K562 (cell line): ENCODE measurements at regions not wholly inside any gene's neighbourhood (a gene's known extent, or its start where the extent isn't known, plus 50 kb on each side); places are given as distances from the start of the nearest gene placed in this dataset.

Experiments
- ARID3B ChIP-seq: fragments of 250-450 bp; sonication (Bioruptor Pico); IDR thresholded peaks from 2 replicates; pipeline ENCODE4 v1.4.0; 2020; ENCODE audit warnings: borderline replicate concordance
- CBX2 ChIP-seq: fragments of 200-600 bp; sonication (generic); IDR thresholded peaks from one replicate; pipeline ENCODE4 v1.6.1; 2012; ENCODE audit warnings: mild to moderate bottlenecking, low read length, inconsistent platforms; ENCODE audit not compliant: insufficient read depth, poor library complexity, severe bottlenecking
- CBX3 ChIP-seq, 2 experiments: IDR thresholded peaks; 1 replicate in 1 of 2; 2 replicates in 1 of 2; pipeline ENCODE4 v1.6.1; 2012; ENCODE audit warnings: inconsistent platforms in 2 of 2, low read length in 2 of 2, borderline replicate concordance in 1 of 2, control low read depth in 1 of 2
- HLTF ChIP-seq: fragments of 450-650 bp; IDR thresholded peaks from 2 replicates; pipeline ENCODE4 v1.6.1; 2016
- IRF2 ChIP-seq: sonication (generic); formaldehyde crosslinking; IDR thresholded peaks from 2 replicates; pipeline ENCODE4 v1.8.1; 2022; ENCODE audit warnings: mild to moderate bottlenecking, missing genetic modification reagents
- KLF1 ChIP-seq: fragments of 450-650 bp; IDR thresholded peaks from 2 replicates; pipeline ENCODE4 v1.6.1; 2016; ENCODE audit warnings: missing genetic modification characterization, missing compliant biosample characterization
- MBD1 ChIP-seq: fragments of 250-450 bp; sonication (Bioruptor Pico); IDR thresholded peaks from 2 replicates; pipeline ENCODE4 v1.8.0; 2022; ENCODE audit warnings: inconsistent platforms
- PHB2 ChIP-seq: fragments of 450-650 bp; IDR thresholded peaks from 2 replicates; pipeline ENCODE4 v1.6.1; 2017; ENCODE audit warnings: low read depth
- POU5F1 ChIP-seq: fragments of 150-350 bp; IDR thresholded peaks from 2 replicates; pipeline ENCODE4 v1.6.1; 2014; ENCODE audit warnings: borderline replicate concordance, low read length, low read depth, mild to moderate bottlenecking; ENCODE audit not compliant: partially characterized antibody
- SNRNP70 ChIP-seq: fragments of 200-400 bp; formaldehyde crosslinking; optimal IDR thresholded peaks from 2 replicates; pipeline ENCODE3; 2017; ENCODE audit warnings: low read depth, low read length
- TAF1 ChIP-seq: IDR thresholded peaks from 2 replicates; pipeline ENCODE4 v1.6.1; 2011; ENCODE audit warnings: mild to moderate bottlenecking, low read length, moderate library complexity; ENCODE audit not compliant: insufficient read depth, control insufficient read depth, severe bottlenecking; ENCODE audit errors: extremely low read depth
- TAF9B ChIP-seq: fragments of 450-650 bp; IDR thresholded peaks from 2 replicates; pipeline ENCODE4 v1.6.1; 2018; ENCODE audit warnings: mild to moderate bottlenecking; ENCODE audit not compliant: partially characterized antibody
- ZKSCAN3 ChIP-seq: fragments of 250-450 bp; sonication (Bioruptor Pico); IDR thresholded peaks from 2 replicates; pipeline ENCODE4 v1.4.0; 2020
- ZKSCAN8 ChIP-seq: fragments of 200-800 bp; sonication (Bioruptor generic); IDR thresholded peaks from 2 replicates; pipeline ENCODE4 v1.6.1; 2016; ENCODE audit warnings: missing genetic modification characterization, missing compliant biosample characterization
- ZNF644 ChIP-seq: fragments of 200-800 bp; sonication (Bioruptor generic); IDR thresholded peaks from 2 replicates; pipeline ENCODE4 v1.6.1; 2016; ENCODE audit warnings: low read depth, missing genetic modification characterization, missing compliant biosample characterization
- ZNF830 ChIP-seq: fragments of 250-450 bp; sonication (Bioruptor Pico); IDR thresholded peaks from 2 replicates; pipeline ENCODE4 v1.5.0; 2021; ENCODE audit warnings: mild to moderate bottlenecking
- TF ChIP-seq, protein P1 (sequence below): fragments of 450-650 bp; formaldehyde crosslinking; conservative IDR thresholded peaks from 2 replicates; pipeline ENCODE4 v1.4.0; 2022; ENCODE audit warnings: mild to moderate bottlenecking, missing genetic modification characterization
- TF ChIP-seq, protein P2 (sequence below): sonication (generic); formaldehyde crosslinking; IDR thresholded peaks from 2 replicates; pipeline ENCODE4 v1.4.0; 2020; ENCODE audit warnings: mild to moderate bottlenecking, missing genetic modification reagents
- TF ChIP-seq, protein P3 (sequence below): sonication (generic); formaldehyde crosslinking; IDR thresholded peaks from 2 replicates; pipeline ENCODE4 v1.8.1; 2023; ENCODE audit warnings: mild to moderate bottlenecking, missing genetic modification reagents, moderate library complexity

GRCh38 chr19:28606269-28607032 is 606.5 kb downstream of the UQCRFS1 start (continued):
- peak; percentile 49 for TF ChIP-seq ZNF644
- TF ChIP-seq, protein P1, sequence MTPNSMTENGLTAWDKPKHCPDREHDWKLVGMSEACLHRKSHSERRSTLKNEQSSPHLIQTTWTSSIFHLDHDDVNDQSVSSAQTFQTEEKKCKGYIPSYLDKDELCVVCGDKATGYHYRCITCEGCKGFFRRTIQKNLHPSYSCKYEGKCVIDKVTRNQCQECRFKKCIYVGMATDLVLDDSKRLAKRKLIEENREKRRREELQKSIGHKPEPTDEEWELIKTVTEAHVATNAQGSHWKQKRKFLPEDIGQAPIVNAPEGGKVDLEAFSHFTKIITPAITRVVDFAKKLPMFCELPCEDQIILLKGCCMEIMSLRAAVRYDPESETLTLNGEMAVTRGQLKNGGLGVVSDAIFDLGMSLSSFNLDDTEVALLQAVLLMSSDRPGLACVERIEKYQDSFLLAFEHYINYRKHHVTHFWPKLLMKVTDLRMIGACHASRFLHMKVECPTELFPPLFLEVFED (CRISPR knock-in tag), result no peak
- TF ChIP-seq HLTF, result no peak
- peak; percentile 75 for TF ChIP-seq TAF1
- no peak for TF ChIP-seq IRF2 (CRISPR knock-in tag)
- peak; percentile 99 for TF ChIP-seq KLF1 (tag)
- TF ChIP-seq CBX3 (IDR thresholded peaks at IDR 0.05; ENCODE audit: borderline replicate concordance in 1 of 2, low read length in 2 of 2), result peak in 1 of 2 experiments; percentile 68; a peak in 1 of 3 replicates
- no peak for TF ChIP-seq ZKSCAN3 (CRISPR knock-in tag)
- TF ChIP-seq ZNF830 (CRISPR knock-in tag), result no peak
- no peak for TF ChIP-seq CBX2
- peak; percentile 83 for TF ChIP-seq TAF9B
- TF ChIP-seq ARID3B (CRISPR knock-in tag), result no peak
- TF ChIP-seq ZKSCAN8 (CRISPR knock-in tag), result peak; percentile 71; the same call in 1 of the 2 replicates
- TF ChIP-seq SNRNP70, result no peak
- TF ChIP-seq POU5F1, result no peak
- TF ChIP-seq, protein P2, sequence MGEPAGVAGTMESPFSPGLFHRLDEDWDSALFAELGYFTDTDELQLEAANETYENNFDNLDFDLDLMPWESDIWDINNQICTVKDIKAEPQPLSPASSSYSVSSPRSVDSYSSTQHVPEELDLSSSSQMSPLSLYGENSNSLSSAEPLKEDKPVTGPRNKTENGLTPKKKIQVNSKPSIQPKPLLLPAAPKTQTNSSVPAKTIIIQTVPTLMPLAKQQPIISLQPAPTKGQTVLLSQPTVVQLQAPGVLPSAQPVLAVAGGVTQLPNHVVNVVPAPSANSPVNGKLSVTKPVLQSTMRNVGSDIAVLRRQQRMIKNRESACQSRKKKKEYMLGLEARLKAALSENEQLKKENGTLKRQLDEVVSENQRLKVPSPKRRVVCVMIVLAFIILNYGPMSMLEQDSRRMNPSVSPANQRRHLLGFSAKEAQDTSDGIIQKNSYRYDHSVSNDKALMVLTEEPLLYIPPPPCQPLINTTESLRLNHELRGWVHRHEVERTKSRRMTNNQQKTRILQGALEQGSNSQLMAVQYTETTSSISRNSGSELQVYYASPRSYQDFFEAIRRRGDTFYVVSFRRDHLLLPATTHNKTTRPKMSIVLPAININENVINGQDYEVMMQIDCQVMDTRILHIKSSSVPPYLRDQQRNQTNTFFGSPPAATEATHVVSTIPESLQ, result no peak
- TF ChIP-seq, protein P3, sequence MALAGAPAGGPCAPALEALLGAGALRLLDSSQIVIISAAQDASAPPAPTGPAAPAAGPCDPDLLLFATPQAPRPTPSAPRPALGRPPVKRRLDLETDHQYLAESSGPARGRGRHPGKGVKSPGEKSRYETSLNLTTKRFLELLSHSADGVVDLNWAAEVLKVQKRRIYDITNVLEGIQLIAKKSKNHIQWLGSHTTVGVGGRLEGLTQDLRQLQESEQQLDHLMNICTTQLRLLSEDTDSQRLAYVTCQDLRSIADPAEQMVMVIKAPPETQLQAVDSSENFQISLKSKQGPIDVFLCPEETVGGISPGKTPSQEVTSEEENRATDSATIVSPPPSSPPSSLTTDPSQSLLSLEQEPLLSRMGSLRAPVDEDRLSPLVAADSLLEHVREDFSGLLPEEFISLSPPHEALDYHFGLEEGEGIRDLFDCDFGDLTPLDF (CRISPR knock-in tag), result no peak
- TF ChIP-seq MBD1, result no peak
- TF ChIP-seq PHB2, result peak; percentile 86
